Endodermal cell (in vitro differentiated cells): ENCODE measurements at regions not wholly inside any gene's neighbourhood (a gene's known extent, or its start where the extent isn't known, plus 50 kb on each side); places are given as distances from the start of the nearest gene placed in this dataset.

Experiments
- DNase-seq: peaks from one replicate; pipeline ENCODE4 v3.0.0-alpha.2; 2017
- H3K27ac ChIP-seq: 2 replicates; pipeline ENCODE4 v1.5.1; 2013; ENCODE audit warnings: mild to moderate bottlenecking, low read depth, low read length, moderate library complexity
- H3K27me3 ChIP-seq: 2 replicates; pipeline ENCODE4 v1.6.1; 2013; ENCODE audit warnings: mild to moderate bottlenecking, low read length, moderate library complexity; ENCODE audit not compliant: insufficient read depth, control insufficient read depth, poor library complexity, severe bottlenecking
- H3K36me3 ChIP-seq: 2 replicates; pipeline ENCODE4 v1.7.0; 2013; ENCODE audit warnings: mild to moderate bottlenecking, low read length, moderate library complexity; ENCODE audit not compliant: control insufficient read depth, insufficient read depth
- H3K4me1 ChIP-seq: one replicate; pipeline ENCODE4 v1.7.0; 2013; ENCODE audit warnings: low read length; ENCODE audit not compliant: control insufficient read depth, insufficient read depth
- H3K4me3 ChIP-seq: 2 replicates; pipeline ENCODE4 v1.5.1; 2013; ENCODE audit warnings: mild to moderate bottlenecking, low read length, moderate library complexity
- H3K9ac ChIP-seq: 2 replicates; pipeline ENCODE4 v1.6.1; 2013; ENCODE audit warnings: mild to moderate bottlenecking, low read length, moderate library complexity; ENCODE audit not compliant: poor library complexity, severe bottlenecking; ENCODE audit errors: extremely low read depth
- H3K9me3 ChIP-seq: 2 replicates; pipeline ENCODE4 v1.6.1; 2013; ENCODE audit warnings: mild to moderate bottlenecking, low read length, moderate library complexity; ENCODE audit not compliant: control insufficient read depth
- H3K27ac Mint-ChIP-seq: 2 replicates; pipeline ENCODE4 v1.8.0; 2020; ENCODE audit warnings: mixed read lengths
- H3K27me3 Mint-ChIP-seq: 2 replicates; pipeline ENCODE4 v1.8.0; 2021; ENCODE audit warnings: mild to moderate bottlenecking, mixed read lengths; ENCODE audit not compliant: insufficient read depth
- H3K36me3 Mint-ChIP-seq: 2 replicates; pipeline ENCODE4 v1.8.0; 2020; ENCODE audit warnings: low read depth, mixed read lengths
- H3K4me1 Mint-ChIP-seq: 2 replicates; pipeline ENCODE4 v1.8.0; 2020; ENCODE audit warnings: mixed read lengths
- H3K4me3 Mint-ChIP-seq: 2 replicates; pipeline ENCODE4 v1.8.0; 2020; ENCODE audit warnings: mild to moderate bottlenecking, moderate library complexity, mixed read lengths
- H3K9me3 Mint-ChIP-seq: 2 replicates; pipeline ENCODE4 v1.8.0; 2020; ENCODE audit warnings: mild to moderate bottlenecking, mixed read lengths
- CTCF ChIP-seq: fragments of 200-600 bp; sonication (generic); conservative IDR thresholded peaks from 2 replicates; pipeline ENCODE4 v1.5.0; 2021; ENCODE audit warnings: antibody characterized with exemption, mild to moderate bottlenecking
- WGBS, 2 experiments: methylation state at CpG; one replicate each; pipeline versions ENCODE4 v1.1.5 to v1.1.7; 2013; ENCODE audit warnings: missing lambda C conversion rate in 2 of 2, mixed read lengths in 1 of 2; ENCODE audit not compliant: insufficient coverage in 1 of 2, insufficient read length in 1 of 2; 5-methylcytosine and 5-hydroxymethylcytosine counted together

- no peaks in the 10 kb centered on the region for H3K9me3 ChIP-seq
- H3K27me3 ChIP-seq: no peaks in the 10 kb centered on the region
- Mint-ChIP-seq H3K27me3 (no peaks in the 10 kb centered on the region), H3K27ac (no peak overlapping the region), H3K9me3 (peaks cover 22% of the 10 kb centered on the region), H3K36me3 (peaks cover 7% of the 10 kb centered on the region), H3K4me1 (no peaks in the 10 kb centered on the region), H3K4me3 (no peak overlapping the region)
- no peak for TF ChIP-seq CTCF
- no peaks in the 10 kb centered on the region for H3K4me1 ChIP-seq
- no peak overlapping the region for H3K27ac ChIP-seq
- 90 to 91% methylated on average over 11 to 12 of the region's 12 CpGs for WGBS, 2 experiments
- H3K9ac ChIP-seq: no peak overlapping the region
- H3K36me3 ChIP-seq: no peaks in the 10 kb centered on the region
- peak; percentile 1 for DNase-seq
- no peak overlapping the region for H3K4me3 ChIP-seq
These were observed 185.7 kb downstream of the ATPSCKMT start for GRCh38 chr5:10063997-10064396.

- Mint-ChIP-seq H3K36me3 (peaks cover 3% of the 10 kb centered on the region), H3K4me3 (no peak overlapping the region), H3K27me3 (no peaks in the 10 kb centered on the region), H3K4me1 (no peaks in the 10 kb centered on the region), H3K27ac (no peak overlapping the region), H3K9me3 (peaks cover 5% of the 10 kb centered on the region)
- H3K4me1 ChIP-seq: no peaks in the 10 kb centered on the region
- H3K27me3 ChIP-seq: no peaks in the 10 kb centered on the region
- H3K9ac ChIP-seq: no peak overlapping the region
- no peak overlapping the region for H3K27ac ChIP-seq
- DNase-seq: no peak
- H3K4me3 ChIP-seq: no peak overlapping the region
- no peak for TF ChIP-seq CTCF
- H3K36me3 ChIP-seq: no peaks in the 10 kb centered on the region
- WGBS, 2 experiments: 92 to 93% methylated on average over 3 to 5 of the region's 5 CpGs
- H3K9me3 ChIP-seq: no peaks in the 10 kb centered on the region
These were observed 189.7 kb downstream of the ATPSCKMT start for GRCh38 chr5:10059980-10060379.

- Histone ChIP-seq H3K36me3 (no peaks in the 10 kb centered on the region), H3K27ac (no peak overlapping the region), H3K27me3 (no peaks in the 10 kb centered on the region), H3K9me3 (no peaks in the 10 kb centered on the region), H3K4me3 (no peak overlapping the region), H3K9ac (no peak overlapping the region), H3K4me1 (no peaks in the 10 kb centered on the region)
- 89% methylated on average over 9 of the region's 9 CpGs for WGBS, 2 experiments
- no peaks in the 10 kb centered on the region for H3K36me3 Mint-ChIP-seq
- TF ChIP-seq CTCF: no peak
- H3K4me3 Mint-ChIP-seq: no peak overlapping the region
- no peak for DNase-seq
- no peak overlapping the region for H3K27ac Mint-ChIP-seq
- no peaks in the 10 kb centered on the region for H3K4me1 Mint-ChIP-seq
- peaks cover 2% of the 10 kb centered on the region for H3K9me3 Mint-ChIP-seq
- no peaks in the 10 kb centered on the region for H3K27me3 Mint-ChIP-seq
These were observed 190.1 kb downstream of the ATPSCKMT start for GRCh38 chr5:10059556-10059955.
